GM10248 (cell line): ENCODE measurements at regions not wholly inside any gene's neighbourhood (a gene's known extent, or its start where the extent isn't known, plus 50 kb on each side); places are given as distances from the start of the nearest gene placed in this dataset.

Source experiments
- CTCF ChIA-PET: fragments of 300-600 bp; sonication (Branson Sonifier 250); formaldehyde crosslinking; extraction: SDS; loops from one replicate; lab custom pipeline; 2021; ENCODE audit warnings: antibody characterized with exemption; lab: Yijun Ruan, JAX
- POLR2A ChIA-PET: fragments of 350-650 bp; sonication (Branson Sonifier 250); formaldehyde crosslinking; extraction: SDS; loops from one replicate; lab custom pipeline; 2020; ENCODE audit warnings: antibody characterized with exemption; lab: Yijun Ruan, JAX
- DNase-seq: peaks from one replicate; pipeline ENCODE4 v3.0.0; 2012; ENCODE audit errors: extremely low spot score
- CTCF ChIP-seq: IDR thresholded peaks from 2 replicates; pipeline ENCODE4 v1.5.1; 2012; ENCODE audit warnings: mild to moderate bottlenecking, low read depth; ENCODE audit errors: extremely low read depth, missing control alignments, control extremely low read depth

- CTCF ChIA-PET: no interaction called here
- no peak for DNase-seq
- TF ChIP-seq CTCF: no peak
- POLR2A ChIA-PET: no interaction called here
These were observed 128.7 kb downstream of the KLF12 start for GRCh38 chr13:74005320-74006157.

- CTCF ChIA-PET: no interaction called here
- DNase-seq: no peak
- POLR2A ChIA-PET: no interaction called here
- TF ChIP-seq CTCF: no peak
These were observed 130.1 kb downstream of the KLF12 start for GRCh38 chr13:74004109-74004508.

- ChIA-PET CTCF (no interaction called here), POLR2A (interaction anchor here (0.7 kb wide), 1 partner anchor 24 kb away, joined by 3 read pairs; no protein-coding TSS in a partner anchor)
- no peak for DNase-seq
- no peak for TF ChIP-seq CTCF
These were observed 130.8 kb downstream of the KLF12 start for GRCh38 chr13:74003374-74003773.

- TF ChIP-seq CTCF: no peak
- POLR2A ChIA-PET: no interaction called here
- CTCF ChIA-PET: no interaction called here
- DNase-seq: no peak
These were observed 133.3 kb downstream of the KLF12 start for GRCh38 chr13:74000876-74001275.

- peak; percentile 25 for DNase-seq
- POLR2A ChIA-PET: no interaction called here
- CTCF ChIA-PET: interaction anchor here (1.0 to 1.5 kb wide), 3 partner anchors 9 to 13 kb away, joined by 3 to 6 read pairs (median 4); no protein-coding TSS in a partner anchor
- no peak for TF ChIP-seq CTCF
These were observed 135.6 kb downstream of the KLF12 start for GRCh38 chr13:73998631-73999030.

GRCh38 chr13:73997964-73998363 lies 136.2 kb downstream of the KLF12 start:
- POLR2A ChIA-PET: no interaction called here
- CTCF ChIA-PET: interaction anchor here (1.1 to 1.3 kb wide), 2 partner anchors 11 to 25 kb away, joined by 3 to 5 read pairs; no protein-coding TSS in a partner anchor
- TF ChIP-seq CTCF: no peak
- no peak for DNase-seq
